ENCODE measurements at regions not wholly inside any gene's neighbourhood (a gene's known extent, or its start where the extent isn't known, plus 50 kb on each side); places are given as distances from the start of the nearest gene placed in this dataset.

DNA sequence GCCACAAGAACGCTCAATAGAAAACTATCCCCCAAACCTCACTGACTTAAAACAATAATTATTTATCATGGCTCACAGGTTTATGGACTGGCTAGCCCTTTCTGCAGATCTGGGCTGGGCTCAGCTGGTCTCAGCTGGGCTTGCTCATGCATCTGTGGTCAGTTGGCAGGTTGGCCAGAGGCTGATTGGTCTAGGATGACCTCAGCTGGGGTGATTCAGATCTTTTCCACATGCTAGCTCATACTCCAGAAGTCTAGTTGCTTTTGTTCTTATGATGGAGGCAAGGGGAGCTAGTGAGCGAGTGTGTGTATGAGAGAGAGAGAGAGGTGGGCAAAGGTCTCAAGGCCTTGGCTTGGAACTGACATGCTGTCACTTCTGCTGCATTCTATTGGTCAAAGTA lies 181.2 kb upstream of the NRXN3 start:
- no peaks in the 10 kb centered on the region for H3K9me3 ChIP-seq (ENCODE audit: low read depth, low read length, poor library complexity, severe bottlenecking)
- intact Hi-C loops (cut with micrococcal nuclease; ENCODE audit: unreplicated experiment): no loop called here
- H3K36me3 ChIP-seq (ENCODE audit: insufficient read depth, low read length, poor library complexity, severe bottlenecking): no peaks in the 10 kb centered on the region
- H3K27ac ChIP-seq (ENCODE audit: low read depth, low read length, poor library complexity, severe bottlenecking): no peak overlapping the region
- TF ChIP-seq EZH2 (IDR thresholded peaks at IDR 0.05; ENCODE audit: borderline replicate concordance, low read depth, low read length, poor library complexity, severe bottlenecking): no peak
- TF ChIP-seq CTCF (conservative IDR thresholded peaks at IDR 0.05; ENCODE audit: low read depth, low read length): no peak
- DNase-seq (ENCODE audit: low spot score): no peak
- H3K27me3 ChIP-seq (replicated peaks; ENCODE audit: insufficient read depth, low read depth, low read length, poor library complexity): no peaks in the 10 kb centered on the region
- POLR2A ChIA-PET (ENCODE audit: low non-redundant PET): no interaction called here
- CTCF ChIA-PET: no interaction called here
- no peak overlapping the region for H3K4me3 ChIP-seq (ENCODE audit: low read depth, low read length, poor library complexity, severe bottlenecking)
- peaks cover 16% of the 10 kb centered on the region for H3K4me1 ChIP-seq (ENCODE audit: insufficient read depth, low read length, poor library complexity, severe bottlenecking)
- no TSS peak for BruUV-seq (replicated peaks)

DNA sequence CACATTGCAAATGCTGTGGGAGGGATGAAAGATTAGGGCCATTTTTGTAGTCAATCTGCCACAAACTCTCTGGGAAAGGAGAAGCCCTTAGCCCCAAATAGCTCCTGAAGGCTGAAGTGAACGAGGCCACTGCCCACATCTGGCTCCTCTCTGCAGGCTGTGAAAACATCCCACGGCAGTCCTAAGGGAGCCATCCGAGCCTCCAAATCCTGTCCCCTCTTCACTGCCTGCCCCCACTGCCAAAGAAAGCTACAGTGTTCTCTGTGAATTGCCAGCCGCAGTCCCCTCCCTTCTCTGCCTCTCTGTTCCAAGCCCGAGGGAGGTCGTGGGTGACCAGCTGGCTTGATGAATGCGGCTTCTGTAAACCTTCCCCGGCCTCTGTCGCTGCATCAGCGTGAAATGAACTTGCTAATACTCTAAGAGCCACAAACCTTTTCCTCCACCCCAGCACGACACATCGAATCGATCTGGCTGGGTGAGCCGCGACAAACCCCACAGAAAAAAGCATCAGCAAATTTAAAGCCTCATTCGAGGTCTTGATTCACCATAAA lies 180.7 kb upstream of the NRXN3 start:
- Histone ChIP-seq H3K4me3 (ENCODE audit: low read depth, low read length, poor library complexity, severe bottlenecking) (no peak overlapping the region), H3K36me3 (ENCODE audit: insufficient read depth, low read length, poor library complexity, severe bottlenecking) (no peaks in the 10 kb centered on the region), H3K9me3 (ENCODE audit: low read depth, low read length, poor library complexity, severe bottlenecking) (no peaks in the 10 kb centered on the region), H3K4me1 (ENCODE audit: insufficient read depth, low read length, poor library complexity, severe bottlenecking) (peaks cover 16% of the 10 kb centered on the region), H3K27ac (ENCODE audit: low read depth, low read length, poor library complexity, severe bottlenecking) (no peak overlapping the region), H3K27me3 (replicated peaks; ENCODE audit: insufficient read depth, low read depth, low read length, poor library complexity) (no peaks in the 10 kb centered on the region)
- intact Hi-C loops (cut with micrococcal nuclease; ENCODE audit: unreplicated experiment): no loop called here
- ChIA-PET POLR2A (ENCODE audit: low non-redundant PET) (no interaction called here), CTCF (no interaction called here)
- DNase-seq (ENCODE audit: low spot score): no peak
- TF ChIP-seq CTCF (conservative IDR thresholded peaks at IDR 0.05; ENCODE audit: low read depth, low read length): no peak
- no peak for TF ChIP-seq EZH2 (IDR thresholded peaks at IDR 0.05; ENCODE audit: borderline replicate concordance, low read depth, low read length, poor library complexity, severe bottlenecking)
- no TSS peak for BruUV-seq (replicated peaks)

GRCh38 chr14:77990337-77990736 lies 179.8 kb upstream of the NRXN3 start:
- H3K36me3 ChIP-seq (ENCODE audit: insufficient read depth, low read length, poor library complexity, severe bottlenecking): no peaks in the 10 kb centered on the region
- H3K9me3 ChIP-seq (ENCODE audit: low read depth, low read length, poor library complexity, severe bottlenecking): no peaks in the 10 kb centered on the region
- peaks cover 8% of the 10 kb centered on the region for H3K4me1 ChIP-seq (ENCODE audit: insufficient read depth, low read length, poor library complexity, severe bottlenecking)
- no peaks in the 10 kb centered on the region for H3K27me3 ChIP-seq (replicated peaks; ENCODE audit: insufficient read depth, low read depth, low read length, poor library complexity)
- H3K27ac ChIP-seq (ENCODE audit: low read depth, low read length, poor library complexity, severe bottlenecking): no peak overlapping the region
- CTCF ChIA-PET: no interaction called here
- DNase-seq (ENCODE audit: low spot score): no peak
- intact Hi-C loops (cut with micrococcal nuclease; ENCODE audit: unreplicated experiment): no loop called here
- TF ChIP-seq EZH2 (IDR thresholded peaks at IDR 0.05; ENCODE audit: borderline replicate concordance, low read depth, low read length, poor library complexity, severe bottlenecking) (no peak), CTCF (conservative IDR thresholded peaks at IDR 0.05; ENCODE audit: low read depth, low read length) (no peak)
- POLR2A ChIA-PET (ENCODE audit: low non-redundant PET): no interaction called here
- H3K4me3 ChIP-seq (ENCODE audit: low read depth, low read length, poor library complexity, severe bottlenecking): no peak overlapping the region
- BruUV-seq (replicated peaks): no TSS peak

Measured in A673 (cell line).